Ammon's horn (tissue), 1 donor: ENCODE measurements at regions not wholly inside any gene's neighbourhood (a gene's known extent, or its start where the extent isn't known, plus 50 kb on each side); places are given as distances from the start of the nearest gene placed in this dataset.
"Not testable (repeated sequence)": the region's sequence is repeated elsewhere in the genome, so short reads cannot be mapped to it uniquely, and the experiment has no call there.

Source experiments
- DNase-seq: peaks from one replicate; pipeline ENCODE4 v3.0.0-alpha.2; 2016; ENCODE audit warnings: low spot score

- DNase-seq = peak; percentile 6
Measured at GRCh38 chr5:158061451-158061850, 202.5 kb upstream of the CLINT1 start.

GRCh38 chr5:158060212-158060611, 201.3 kb upstream of the CLINT1 start:
- DNase-seq = no peak

GRCh38 chr5:158058208-158059120, 199.5 kb upstream of the CLINT1 start:
- no peak for DNase-seq

GRCh38 chr5:158056130-158056825, 197.3 kb upstream of the CLINT1 start:
- DNase-seq = no peak

- no peak for DNase-seq
Measured at GRCh38 chr5:158055111-158055501, 196.2 kb upstream of the CLINT1 start.

GRCh38 chr5:158054223-158055110, 195.5 kb upstream of the CLINT1 start:
- DNase-seq = no peak

- DNase-seq = no peak
Measured at GRCh38 chr5:158051036-158051435, 192.1 kb upstream of the CLINT1 start.

- DNase-seq = no peak
Measured at GRCh38 chr5:158050421-158050820, 191.5 kb upstream of the CLINT1 start.

- DNase-seq = no peak
Measured at GRCh38 chr5:158049459-158049858, 190.5 kb upstream of the CLINT1 start.

- no peak for DNase-seq
Measured at GRCh38 chr5:158045696-158046095, 186.8 kb upstream of the CLINT1 start.

GRCh38 chr5:158039911-158040347, 181.0 kb upstream of the CLINT1 start:
- DNase-seq = no peak

- DNase-seq = no peak
Measured at GRCh38 chr5:158039441-158039840, 180.5 kb upstream of the CLINT1 start.

- DNase-seq = not testable (repeated sequence)
Measured at GRCh38 chr5:158036983-158037595, 178.1 kb upstream of the CLINT1 start.

GRCh38 chr5:158034586-158034985, 175.6 kb upstream of the CLINT1 start:
- not testable (repeated sequence) for DNase-seq

GRCh38 chr5:158033724-158034123, 174.8 kb upstream of the CLINT1 start:
- DNase-seq = no peak

GRCh38 chr5:158033076-158033475, 174.1 kb upstream of the CLINT1 start:
- DNase-seq = no peak

GRCh38 chr5:158032246-158032645, 173.3 kb upstream of the CLINT1 start:
- peak; percentile 25 for DNase-seq

GRCh38 chr5:158027806-158028775, 169.1 kb upstream of the CLINT1 start:
- no peak for DNase-seq

GRCh38 chr5:158026304-158027031, 167.5 kb upstream of the CLINT1 start:
- peak; percentile 51 for DNase-seq

GRCh38 chr5:158023266-158023665, 164.3 kb upstream of the CLINT1 start:
- DNase-seq = no peak
